22Rv1 (cell line): ENCODE measurements at regions not wholly inside any gene's neighbourhood (a gene's known extent, or its start where the extent isn't known, plus 50 kb on each side); places are given as distances from the start of the nearest gene placed in this dataset.
"Not testable (repeated sequence)": the region's sequence is repeated elsewhere in the genome, so short reads cannot be mapped to it uniquely, and the experiment has no call there.

Experiments used
- H3K27ac ChIP-seq: fragments of 450-650 bp; 2 replicates; pipeline ENCODE4 v1.5.1; 2017
- CTCF ChIP-seq: fragments of 450-650 bp; IDR thresholded peaks from 2 replicates; pipeline ENCODE4 v1.5.1; 2017; ENCODE audit warnings: mild to moderate bottlenecking
- ZFX ChIP-seq: fragments of 450-650 bp; IDR thresholded peaks from 2 replicates; pipeline ENCODE4 v1.6.1; 2017; ENCODE audit warnings: antibody characterized with exemption, borderline replicate concordance

DNA sequence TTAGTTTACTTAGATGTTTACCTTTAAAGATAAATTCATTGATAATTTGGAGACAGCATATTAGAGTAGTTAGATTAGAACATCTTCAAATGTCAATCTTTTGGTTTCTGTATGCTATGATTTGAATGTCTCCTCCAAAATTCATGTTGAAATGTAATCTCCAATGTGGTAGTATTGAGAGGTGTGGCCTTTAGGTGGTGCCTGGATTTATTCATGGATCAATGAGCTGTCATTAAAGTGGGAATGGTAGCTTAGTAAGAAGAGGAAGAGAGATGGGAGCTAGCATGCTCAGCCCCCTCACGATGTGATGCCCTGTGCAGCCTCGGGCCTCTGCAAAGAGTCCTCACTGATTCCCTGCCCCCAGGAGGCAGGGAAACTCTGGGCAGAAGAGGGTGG, 133.6 kb upstream of the TUT7 start:
- H3K27ac ChIP-seq, result no peak overlapping the region
- TF ChIP-seq ZFX (no peak), CTCF (no peak)

DNA sequence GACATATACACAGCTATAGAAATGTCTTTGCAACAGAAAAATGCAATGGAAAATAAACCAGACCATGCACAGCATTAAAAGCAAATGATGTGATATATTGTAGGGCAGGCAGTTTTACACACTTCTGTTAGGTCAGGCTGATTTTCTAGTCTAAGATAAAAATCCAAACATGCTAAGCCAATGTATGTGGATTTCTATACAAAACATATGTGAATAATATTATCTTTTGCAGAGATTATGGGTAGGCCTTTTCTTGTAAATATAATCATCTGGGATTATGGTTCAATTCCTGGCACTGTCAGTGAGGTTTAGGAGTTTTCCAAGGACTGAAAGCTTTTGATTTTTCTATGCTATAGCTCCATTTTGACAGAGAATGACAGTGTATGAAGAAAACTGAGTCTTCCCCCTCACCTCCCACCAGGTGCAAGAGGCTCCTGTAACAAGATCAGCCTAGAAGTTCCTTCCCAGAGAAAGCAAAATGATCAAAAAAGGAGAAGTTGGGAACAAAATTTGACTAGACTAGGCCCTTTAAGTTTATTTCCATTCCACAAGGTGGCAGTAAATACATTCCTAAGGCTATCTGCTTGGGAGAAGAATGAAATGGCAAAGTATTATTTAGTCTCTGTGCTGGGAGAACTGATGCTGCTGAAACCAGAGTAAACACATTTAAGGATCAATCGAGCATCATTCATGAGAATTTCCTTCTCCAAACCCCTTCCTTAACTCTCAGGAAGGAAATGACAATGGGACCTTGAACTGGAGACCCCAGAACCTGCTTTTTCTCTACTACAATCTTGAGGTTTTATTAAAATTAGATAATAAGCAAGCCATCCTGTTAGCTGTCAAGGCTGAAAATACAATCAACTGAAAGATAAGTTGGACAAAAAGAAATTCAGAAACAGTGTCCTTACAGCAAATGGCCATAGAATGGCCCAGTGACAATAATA, 133.0 kb upstream of the TUT7 start:
- peak; percentile 57 for TF ChIP-seq CTCF
- TF ChIP-seq ZFX, result no peak
- H3K27ac ChIP-seq, result no peak overlapping the region

GRCh38 chr9:86485359-86485758, 131.1 kb upstream of the TUT7 start:
- H3K27ac ChIP-seq, result no peak overlapping the region
- TF ChIP-seq ZFX, result no peak
- TF ChIP-seq CTCF, result no peak

DNA sequence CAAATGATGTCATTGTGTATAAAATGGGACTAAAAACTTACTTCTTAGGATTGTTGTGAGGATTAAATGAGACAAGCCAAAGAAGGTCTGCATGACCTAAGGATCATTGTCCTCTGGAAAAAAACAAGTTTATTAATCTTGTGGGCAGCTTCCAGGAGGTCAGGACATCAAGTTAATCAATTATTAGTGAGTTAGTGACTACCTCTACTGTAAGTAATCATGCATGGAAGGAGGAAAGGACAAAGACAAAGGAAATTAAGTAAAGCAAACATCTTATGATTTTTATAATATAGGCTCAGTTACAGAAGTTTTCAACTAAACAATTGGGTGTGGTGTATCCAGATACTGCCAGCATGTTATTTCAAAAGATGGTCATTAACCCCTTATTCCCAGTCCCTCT, 129.3 kb upstream of the TUT7 start:
- no peak for TF ChIP-seq ZFX
- TF ChIP-seq CTCF, result no peak
- no peak overlapping the region for H3K27ac ChIP-seq

DNA sequence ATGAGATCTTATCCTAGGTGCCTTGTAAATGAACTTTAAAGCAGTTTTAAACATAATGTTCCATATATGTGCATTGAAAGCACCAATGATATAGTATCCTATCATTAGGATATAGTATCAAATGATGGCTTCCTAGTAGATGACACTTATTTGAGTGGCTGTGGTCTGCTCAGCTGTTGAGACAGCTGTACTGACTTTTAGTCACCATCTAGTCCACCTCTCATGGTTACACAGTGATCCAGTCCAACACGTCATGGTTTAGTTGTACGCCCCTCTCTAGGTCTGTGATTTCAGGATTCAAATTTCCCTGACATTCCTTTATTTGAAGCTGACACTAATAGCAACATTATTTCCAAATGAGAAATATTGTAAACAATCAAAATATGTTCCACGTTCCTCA, 127.3 kb upstream of the TUT7 start:
- H3K27ac ChIP-seq, result no peak overlapping the region
- no peak for TF ChIP-seq ZFX
- TF ChIP-seq CTCF, result no peak

DNA sequence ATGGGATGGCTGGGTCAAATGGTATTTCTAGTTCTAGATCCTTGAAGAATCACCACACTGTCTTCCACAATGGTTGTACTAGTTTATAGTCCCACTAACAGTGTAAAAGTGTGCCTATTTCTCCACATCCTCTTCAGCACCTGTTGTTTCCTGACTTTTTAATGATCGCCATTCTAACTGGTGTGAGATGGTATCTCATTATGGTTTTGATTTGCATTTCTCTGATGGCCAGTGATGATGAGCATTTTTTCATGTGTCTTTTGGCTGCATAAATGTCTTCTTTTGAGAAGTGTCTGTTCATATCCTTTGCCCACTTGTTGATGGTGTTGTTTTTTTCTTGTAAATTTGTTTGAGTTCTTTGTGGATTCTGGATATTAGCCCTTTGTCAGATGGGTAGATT, 121.0 kb upstream of the TUT7 start:
- not testable (repeated sequence) for H3K27ac ChIP-seq

DNA sequence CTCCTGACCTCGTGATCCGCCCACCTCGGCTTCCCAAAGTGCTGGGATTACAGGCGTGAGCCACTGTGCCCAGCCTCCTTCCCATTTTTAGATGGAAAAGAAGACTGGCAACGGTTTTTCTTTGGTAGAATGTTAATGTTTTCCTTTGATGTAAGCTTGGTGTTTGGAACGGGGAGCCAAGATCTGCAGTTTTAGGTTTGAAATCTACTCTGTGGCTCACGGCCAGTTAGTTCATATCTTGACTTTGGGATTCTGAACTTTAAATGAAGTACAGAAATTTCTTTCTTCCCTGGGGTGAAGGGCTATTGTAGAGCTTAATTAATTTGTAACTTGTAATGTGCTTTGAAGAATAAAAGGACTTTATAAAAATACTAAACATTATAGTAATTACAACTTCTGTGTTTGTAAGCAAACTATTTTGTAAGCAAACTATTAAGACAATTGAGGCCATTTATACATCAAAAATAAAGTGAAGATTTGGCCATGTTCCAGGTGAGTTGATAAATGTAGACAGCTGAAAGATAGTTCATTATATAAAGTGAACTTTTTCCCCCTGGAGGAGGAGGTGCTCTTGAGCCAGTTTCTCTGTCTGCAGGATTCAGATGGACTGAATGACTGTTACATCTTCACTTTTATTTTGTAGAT, 117.1 kb upstream of the TUT7 start:
- TF ChIP-seq CTCF (no peak), ZFX (no peak)
- no peak overlapping the region for H3K27ac ChIP-seq
